Stomach (tissue), 8 donors: ENCODE measurements at regions not wholly inside any gene's neighbourhood (a gene's known extent, or its start where the extent isn't known, plus 50 kb on each side); places are given as distances from the start of the nearest gene placed in this dataset.
"Not testable (repeated sequence)": the region's sequence is repeated elsewhere in the genome, so short reads cannot be mapped to it uniquely, and the experiment has no call there.

ENCODE experiments used
- DNase-seq, 2 donors: peaks; one replicate each; pipeline versions ENCODE4 v3.0.0 to v3.0.0-alpha.2; 2013 to 2019
- H3K27ac ChIP-seq, 5 donors: fragments of 200-600 bp in 4 of 5; sonication (generic) in 4 of 5; one replicate each; pipeline ENCODE4 v1.5.1; 2013 to 2019; ENCODE audit warnings: mild to moderate bottlenecking in 1 of 5, moderate library complexity in 1 of 5
- H3K27me3 ChIP-seq, 3 donors: fragments of 200-600 bp; sonication (generic); one replicate each; pipeline ENCODE4 v1.5.1; 2017 to 2019; ENCODE audit warnings: mixed run types in 1 of 3
- H3K36me3 ChIP-seq, 4 donors: fragments of 200-600 bp; sonication (generic); 1 replicate in 3 of 4; 2 replicates in 1 of 4; pipeline ENCODE4 v1.5.1; 2016 to 2019
- H3K4me1 ChIP-seq, 4 donors: fragments of 200-600 bp; sonication (generic); one replicate each; pipeline ENCODE4 v1.5.1; 2016 to 2019
- H3K4me3 ChIP-seq, 4 donors: fragments of 200-600 bp; sonication (generic) in 3 of 4; one replicate each; pipeline ENCODE4 v1.5.1; 2016 to 2019; ENCODE audit warnings: mild to moderate bottlenecking in 1 of 4
- H3K9me3 ChIP-seq, 4 donors: fragments of 200-600 bp; sonication (generic); one replicate each; pipeline ENCODE4 v1.5.1; 2016 to 2019
- CTCF ChIP-seq, 7 experiments: fragments of 450-650 bp in 4 of 7; fragments of 200-600 bp in 3 of 7; sonication (generic) in 3 of 7; IDR thresholded peaks; one replicate each; pipeline ENCODE4 v1.5.1; 2016 to 2019; ENCODE audit warnings: antibody characterized with exemption in 7 of 7, control low read depth in 2 of 7, mild to moderate bottlenecking in 1 of 7
- EP300 ChIP-seq: sonication (generic); formaldehyde crosslinking; IDR thresholded peaks from one replicate; pipeline ENCODE4 v1.6.1; 2017; ENCODE audit warnings: antibody characterized with exemption
- POLR2A ChIP-seq, 4 donors: fragments of 450-650 bp; IDR thresholded peaks; one replicate each; pipeline ENCODE4 v1.6.1; 2016; ENCODE audit warnings: antibody characterized with exemption in 4 of 4, control low read depth in 2 of 4, mild to moderate bottlenecking in 1 of 4, moderate library complexity in 1 of 4
- POLR2AphosphoS5 ChIP-seq, 3 donors: sonication (generic); formaldehyde crosslinking; IDR thresholded peaks; one replicate each; pipeline ENCODE4 v1.6.1; 2016; ENCODE audit warnings: antibody characterized with exemption in 3 of 3
- WGBS, 5 donors: extraction: QIAGEN DNeasy Blood & Tissue Kit in 3 of 5; methylation state at CpG; one replicate each; pipeline versions ENCODE4 v1.1.5 to v1.1.7; 2013 to 2018; 5-methylcytosine and 5-hydroxymethylcytosine counted together
- intact Hi-C: fragments of 100-400 bp; cut with DNase I; formaldehyde crosslinking; loops from one replicate; pipeline ENCODE4 v1.15.1; 2023; ENCODE audit warnings: low total_unique reads
- donor health status: healthy with polysubstance abuse.
- donor health status: Bipolar disorder and iron deficiency.
- donor health status: healthy.

GRCh38 chrX:150086371-150086770, 148.1 kb upstream of the EOLA2 start:
- 59 to 89% (median 72%) methylated on average over 2 of the region's 2 CpGs for WGBS, 5 donors

DNA sequence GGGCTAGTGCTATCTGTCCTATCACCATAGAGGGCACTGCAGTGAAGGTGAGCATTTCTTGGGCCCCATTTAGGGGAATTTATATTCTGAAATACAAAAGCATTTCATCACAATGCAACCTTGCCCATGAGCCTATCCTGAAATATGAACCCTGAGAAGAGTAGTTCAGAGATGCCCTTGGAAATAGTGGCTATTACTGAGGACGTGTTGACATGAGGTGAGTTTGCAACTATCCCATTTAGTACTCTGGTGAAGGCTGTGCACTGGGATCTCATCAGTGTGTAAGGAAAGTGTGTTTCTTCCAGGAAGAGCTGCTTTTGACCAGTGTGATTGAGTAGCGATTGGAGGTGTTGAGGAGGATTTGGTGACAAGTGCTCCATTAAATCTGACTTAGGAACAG, 149.3 kb upstream of the EOLA2 start:
- no peak overlapping the region for H3K27ac ChIP-seq
- DNase-seq, result no peak
- no peaks in the 10 kb centered on the region for H3K36me3 ChIP-seq
- no peaks in the 10 kb centered on the region for H3K9me3 ChIP-seq
- peaks cover 0 to 6% (median 0%) of the 10 kb centered on the region in 4 donors for H3K4me1 ChIP-seq
- TF ChIP-seq POLR2A (IDR thresholded peaks at IDR 0.05) (no peak), CTCF (IDR thresholded peaks at IDR 0.05) (no peak), POLR2AphosphoS5 (IDR thresholded peaks at IDR 0.05) (no peak), EP300 (no peak)
- intact Hi-C loops, result no loop called here
- no peak overlapping the region for H3K4me3 ChIP-seq
- H3K27me3 ChIP-seq, result no peaks in the 10 kb centered on the region
- 78 to 98% (median 83%) methylated on average over 2 of the region's 2 CpGs for WGBS, 5 donors

More at GRCh38 chrX:150086371-150086770, 148.1 kb upstream of the EOLA2 start:
- Histone ChIP-seq H3K4me3 (no peak overlapping the region), H3K36me3 (no peaks in the 10 kb centered on the region), H3K27me3 (no peaks in the 10 kb centered on the region), H3K9me3 (no peaks in the 10 kb centered on the region), H3K27ac (no peak overlapping the region), H3K4me1 (peaks cover 0 to 6% (median 0%) of the 10 kb centered on the region in 4 donors)
- TF ChIP-seq POLR2A (IDR thresholded peaks at IDR 0.05), result no peak
- TF ChIP-seq POLR2AphosphoS5 (IDR thresholded peaks at IDR 0.05), result no peak
- no peak for TF ChIP-seq EP300
- TF ChIP-seq CTCF (IDR thresholded peaks at IDR 0.05), result no peak
- DNase-seq, result no peak
- intact Hi-C loops, result no loop called here

DNA sequence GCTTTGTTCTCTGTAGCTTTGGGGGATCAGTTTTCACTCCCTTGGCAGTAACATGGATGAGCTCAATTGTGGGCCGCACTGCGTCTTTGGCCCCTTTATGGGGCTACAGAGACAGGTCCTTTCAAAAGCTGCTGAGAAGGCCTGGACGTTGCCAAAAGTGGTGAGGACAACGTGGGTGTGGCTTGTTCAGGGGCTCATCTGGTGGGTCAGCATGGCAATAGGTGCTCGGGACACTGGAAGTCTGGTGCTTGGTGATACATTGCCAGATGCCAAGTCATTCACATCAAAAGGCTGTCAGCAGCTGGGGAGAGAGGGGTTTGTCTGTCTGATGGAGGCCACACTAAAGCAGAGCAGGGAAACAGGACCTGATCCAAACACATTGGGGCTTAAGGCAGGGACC, 149.8 kb upstream of the EOLA2 start:
- DNase-seq, result no peak

GRCh38 chrX:150088766-150089518, 150.7 kb upstream of the EOLA2 start:
- TF ChIP-seq POLR2A (IDR thresholded peaks at IDR 0.05) (no peak), CTCF (IDR thresholded peaks at IDR 0.05) (no peak), POLR2AphosphoS5 (IDR thresholded peaks at IDR 0.05) (no peak), EP300 (no peak)
- intact Hi-C loops, result no loop called here
- no peak overlapping the region for H3K4me3 ChIP-seq
- no peaks in the 10 kb centered on the region for H3K27me3 ChIP-seq
- no peak overlapping the region for H3K27ac ChIP-seq
- peaks cover 0 to 6% (median 0%) of the 10 kb centered on the region in 4 donors for H3K4me1 ChIP-seq
- no peaks in the 10 kb centered on the region for H3K9me3 ChIP-seq
- H3K36me3 ChIP-seq, result no peaks in the 10 kb centered on the region
- DNase-seq, result no peak
- WGBS, 5 donors, result 86 to 97% (median 96%) methylated on average over 5 of the region's 5 CpGs

More for the DNA sequence above, 149.8 kb upstream of the EOLA2 start:
- Histone ChIP-seq H3K4me1 (peaks cover 0 to 6% (median 0%) of the 10 kb centered on the region in 4 donors), H3K27me3 (no peaks in the 10 kb centered on the region), H3K27ac (no peak overlapping the region), H3K9me3 (no peaks in the 10 kb centered on the region), H3K36me3 (no peaks in the 10 kb centered on the region), H3K4me3 (no peak overlapping the region)
- TF ChIP-seq EP300 (no peak), POLR2AphosphoS5 (IDR thresholded peaks at IDR 0.05) (no peak), POLR2A (IDR thresholded peaks at IDR 0.05) (no peak), CTCF (IDR thresholded peaks at IDR 0.05) (no peak)
- intact Hi-C loops, result no loop called here
- WGBS, 5 donors, result 76 to 94% (median 84%) methylated on average over 5 of the region's 5 CpGs

DNA sequence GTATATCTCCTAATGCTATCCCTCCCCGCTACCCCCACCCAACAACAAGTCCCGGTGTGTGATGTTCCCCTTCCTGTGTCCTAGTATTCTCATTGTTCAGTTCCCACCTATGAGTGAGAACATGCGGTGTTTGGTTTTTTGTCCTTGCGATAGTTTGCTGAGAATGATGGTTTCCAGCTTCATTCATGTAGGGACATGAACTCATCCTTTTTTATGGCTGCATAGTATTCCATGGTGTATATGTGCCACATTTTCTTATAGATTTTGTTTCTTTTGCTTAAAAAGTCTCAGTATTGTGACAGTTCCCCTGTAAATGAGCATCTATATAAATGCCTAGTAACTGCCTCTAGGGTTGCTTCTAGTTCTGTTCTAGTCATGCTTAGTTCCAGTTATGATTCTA, 153.0 kb upstream of the EOLA2 start:
- H3K9me3 ChIP-seq, H3K27ac ChIP-seq, H3K4me3 ChIP-seq, H3K4me1 ChIP-seq, DNase-seq, H3K36me3 ChIP-seq, H3K27me3 ChIP-seq, intact Hi-C loops: not testable (repeated sequence)
- 90 to 100% (median 97%) methylated on average over 4 of the region's 4 CpGs for WGBS, 5 donors
